ELF-1 (cell line): ENCODE measurements at regions not wholly inside any gene's neighbourhood (a gene's known extent, or its start where the extent isn't known, plus 50 kb on each side); places are given as distances from the start of the nearest gene placed in this dataset.

Experiments
- DNase-seq: peaks from one replicate; pipeline ENCODE4 v3.0.0-alpha.2; 2016; ENCODE audit warnings: low read depth, low spot score

GRCh38 chr10:104505521-104506042, 135.5 kb upstream of the SORCS3 start:
- no peak for DNase-seq

GRCh38 chr10:104509981-104510380, 131.1 kb upstream of the SORCS3 start:
- DNase-seq: no peak

GRCh38 chr10:104510644-104511043, 130.4 kb upstream of the SORCS3 start:
- no peak for DNase-seq

DNA sequence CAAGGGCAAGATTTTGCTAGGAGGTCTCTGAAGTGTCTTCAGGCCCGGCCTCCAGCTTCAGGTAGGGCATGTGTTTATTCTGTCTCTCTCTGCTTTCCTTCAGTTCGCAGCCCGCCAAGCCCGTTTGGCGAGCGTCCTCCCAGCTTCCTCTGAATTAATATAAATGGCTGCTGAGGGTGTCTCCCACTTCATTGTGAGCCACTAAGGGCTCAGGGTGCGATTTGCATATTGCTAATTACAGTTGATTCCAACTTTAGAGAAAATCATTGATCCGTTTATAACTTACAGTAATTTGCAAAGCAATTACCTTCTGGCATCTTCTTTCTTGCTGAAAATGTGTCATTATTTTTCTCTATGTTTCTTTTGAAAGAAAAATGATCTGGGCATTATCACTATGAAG, 128.3 kb upstream of the SORCS3 start:
- peak; percentile 21 for DNase-seq

DNA sequence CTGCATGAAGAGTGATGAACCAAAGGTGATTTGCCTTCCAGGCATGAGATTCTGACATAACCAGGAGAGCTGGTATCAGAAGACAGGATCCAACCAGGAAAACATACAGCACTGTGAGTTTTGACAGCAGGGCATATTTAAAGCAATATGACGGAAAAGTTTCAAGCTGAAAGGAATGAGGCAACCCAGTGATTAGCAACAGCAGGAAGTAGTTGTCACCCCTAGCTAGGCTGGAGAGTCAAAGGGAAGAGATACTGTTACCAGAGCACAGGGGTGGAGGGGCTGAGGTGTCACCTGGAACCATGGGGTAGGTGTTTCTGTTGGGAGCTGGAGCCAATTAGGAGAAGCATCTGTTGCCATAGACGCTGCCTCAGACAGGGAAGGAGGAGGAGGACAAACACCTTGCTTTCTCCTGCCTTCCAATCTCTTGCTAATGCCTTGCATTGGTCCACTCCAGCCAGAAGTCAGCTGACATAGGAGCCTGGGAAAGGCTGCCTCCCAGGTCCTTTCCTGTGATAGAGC, 125.4 kb upstream of the SORCS3 start:
- DNase-seq: no peak

GRCh38 chr10:104516986-104517385, 124.1 kb upstream of the SORCS3 start:
- no peak for DNase-seq

DNA sequence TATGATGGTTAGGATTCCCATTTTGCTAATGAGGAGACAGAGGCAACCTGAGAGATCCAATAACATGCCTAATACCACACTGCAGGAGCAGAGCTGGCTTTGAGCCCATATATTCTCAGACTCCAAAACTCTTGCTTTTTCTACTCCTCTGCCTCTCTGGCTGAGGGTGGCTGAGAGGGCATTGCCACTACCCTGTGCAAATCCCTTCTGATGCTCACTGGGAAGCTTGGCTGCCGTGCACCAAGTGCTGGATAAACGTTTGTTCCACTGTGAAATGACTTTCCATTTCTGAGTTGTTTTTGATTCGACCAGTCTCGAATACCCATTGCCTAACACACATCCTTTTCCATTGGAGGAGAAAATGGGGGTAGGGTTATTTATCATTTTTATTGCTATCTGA, 123.1 kb upstream of the SORCS3 start:
- DNase-seq: no peak

- DNase-seq: no peak
These were observed 122.2 kb upstream of the SORCS3 start for GRCh38 chr10:104518891-104519290.

DNA sequence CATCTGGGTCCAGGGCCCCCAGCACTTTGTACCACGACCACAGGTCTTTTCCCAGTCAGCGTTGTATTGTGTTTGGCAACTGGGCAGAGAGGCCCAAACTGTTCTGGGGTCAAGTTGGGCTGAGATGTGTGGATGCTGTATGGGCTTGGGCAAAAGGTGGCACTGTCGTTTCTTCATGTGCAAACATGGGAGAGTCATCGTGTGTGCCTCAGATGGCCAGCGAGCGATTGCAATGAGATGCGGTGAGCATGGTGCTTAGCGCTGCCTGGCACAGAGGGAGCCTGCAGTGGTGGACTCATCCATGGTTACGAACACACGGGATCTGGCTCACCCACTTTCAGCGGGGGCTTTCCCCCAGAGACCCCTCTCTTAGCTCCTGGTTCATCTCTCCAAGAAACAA, 120.4 kb upstream of the SORCS3 start:
- no peak for DNase-seq

DNA sequence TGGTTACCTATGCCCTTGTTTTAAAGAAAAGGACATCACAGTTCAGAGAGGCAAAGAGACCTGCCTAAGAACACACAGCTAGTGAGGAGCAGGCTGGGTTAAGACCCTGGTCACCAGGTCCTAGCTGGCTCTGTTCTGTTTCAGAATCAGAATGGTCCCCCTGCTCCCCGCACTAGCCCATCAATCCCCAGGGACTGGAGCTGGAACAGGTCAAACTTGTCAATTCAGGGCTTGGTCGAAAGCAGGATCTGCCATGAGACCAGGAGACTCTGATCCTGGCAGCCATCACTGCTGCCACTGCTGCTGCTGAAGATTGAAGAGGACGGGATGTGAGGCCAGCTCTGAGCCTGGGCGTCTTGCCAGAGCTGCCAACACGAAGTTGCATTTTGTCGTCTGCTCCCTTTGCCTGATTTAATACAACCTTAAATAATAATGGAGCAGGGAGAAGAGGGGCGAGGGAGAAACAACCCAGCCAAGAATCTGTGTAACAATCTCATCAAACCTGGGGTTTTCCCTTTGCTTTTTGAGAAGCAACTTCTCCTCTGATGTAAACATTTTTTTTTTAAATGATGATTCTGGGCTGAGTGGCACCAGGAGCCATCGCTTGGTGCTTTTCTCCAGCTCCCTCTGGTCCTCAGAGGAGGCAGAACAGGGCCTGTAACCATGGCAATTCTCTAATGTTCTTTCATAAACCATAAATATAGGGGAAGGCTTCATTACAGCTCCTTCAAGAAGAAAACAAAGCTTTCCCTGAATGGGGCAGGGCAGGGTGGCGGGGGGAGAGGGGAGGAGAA, 119.0 kb upstream of the SORCS3 start:
- no peak for DNase-seq

GRCh38 chr10:104526188-104526587, 114.9 kb upstream of the SORCS3 start:
- DNase-seq: no peak

- no peak for DNase-seq
These were observed 114.1 kb upstream of the SORCS3 start for GRCh38 chr10:104527013-104527412.

DNA sequence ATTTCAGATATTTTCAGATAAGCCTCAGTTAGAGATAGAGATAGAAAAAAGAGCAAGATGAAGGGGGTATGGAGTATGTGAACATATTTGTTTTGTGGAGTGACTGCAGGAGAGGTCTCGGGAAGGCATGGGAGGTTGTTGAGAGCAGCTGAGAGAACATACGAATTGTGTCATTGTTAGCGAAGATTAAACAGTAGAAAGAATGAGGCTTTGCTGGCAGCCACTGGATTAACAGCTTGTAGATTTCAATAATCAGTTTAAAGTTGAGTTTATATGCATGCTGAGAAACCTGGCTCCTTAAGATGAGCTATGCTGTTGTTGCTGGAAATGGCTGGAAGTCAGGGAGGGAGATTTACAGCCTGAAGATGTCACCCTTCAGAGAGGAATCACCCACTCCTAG, 100.9 kb upstream of the SORCS3 start:
- no peak for DNase-seq

GRCh38 chr10:104541820-104542219, 99.3 kb upstream of the SORCS3 start:
- DNase-seq: no peak

GRCh38 chr10:104546336-104546735, 94.8 kb upstream of the SORCS3 start:
- no peak for DNase-seq

- no peak for DNase-seq
These were observed 94.3 kb upstream of the SORCS3 start for GRCh38 chr10:104546756-104547155.

- no peak for DNase-seq
These were observed 93.0 kb upstream of the SORCS3 start for GRCh38 chr10:104548090-104548489.

DNA sequence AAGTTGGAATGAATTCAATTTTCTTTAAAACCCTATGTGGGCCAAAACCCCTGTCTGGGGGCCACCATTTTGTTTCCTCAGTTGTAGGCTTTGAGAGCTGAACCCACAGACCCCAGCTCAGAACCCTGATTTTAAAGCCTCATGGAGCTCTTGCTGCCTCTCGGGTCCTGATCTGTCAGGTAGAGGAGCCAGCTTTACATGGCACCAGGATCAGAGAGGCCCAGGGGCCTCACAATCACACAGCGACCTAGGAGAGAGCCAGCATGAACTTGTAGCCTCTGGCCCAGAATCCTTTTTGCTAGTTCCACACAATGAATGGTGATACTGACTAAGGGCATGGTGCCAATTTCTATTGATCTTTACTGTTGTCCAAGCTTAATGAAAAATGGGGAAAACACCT, 84.3 kb upstream of the SORCS3 start:
- DNase-seq: no peak

GRCh38 chr10:104557966-104558365, 83.1 kb upstream of the SORCS3 start:
- DNase-seq: no peak

DNA sequence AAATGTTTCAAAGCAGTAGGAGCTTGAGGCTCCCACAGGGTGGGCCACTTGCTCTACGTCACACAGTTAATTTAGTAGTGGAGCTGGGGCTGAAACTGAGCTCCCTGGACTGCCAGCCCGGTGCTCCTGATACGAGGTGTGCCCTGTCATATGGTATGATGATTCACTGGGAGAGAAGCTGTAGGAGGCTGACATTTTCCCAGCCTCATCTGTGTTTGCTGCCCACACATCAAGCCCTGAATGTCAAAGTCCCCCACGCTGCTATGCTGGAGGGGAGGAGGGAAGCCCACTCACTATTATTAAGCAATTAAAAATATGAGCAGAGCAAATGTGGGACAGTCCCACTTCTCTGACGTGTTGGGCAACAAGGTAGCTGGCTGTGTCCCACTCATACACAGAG, 81.2 kb upstream of the SORCS3 start:
- DNase-seq: no peak

- no peak for DNase-seq
These were observed 78.0 kb upstream of the SORCS3 start for GRCh38 chr10:104563051-104563450.

DNA sequence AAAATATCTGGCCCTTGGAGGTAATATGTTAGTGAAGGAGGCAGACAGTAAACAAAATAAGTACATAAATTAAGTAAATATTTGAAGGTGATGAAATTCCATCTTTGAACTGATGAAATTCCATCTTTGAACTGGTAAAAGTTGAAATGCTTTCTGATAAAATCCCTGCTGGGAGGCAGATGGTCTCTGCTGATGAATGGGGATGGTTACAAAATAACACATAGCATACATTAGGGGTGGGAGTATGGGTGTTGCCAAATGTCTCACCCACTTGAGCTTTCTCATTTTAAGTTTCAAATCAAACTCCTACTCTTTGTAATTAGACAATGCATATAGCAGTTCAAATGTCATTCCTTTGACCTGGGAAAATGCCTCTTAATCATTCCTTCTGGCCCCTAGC, 77.5 kb upstream of the SORCS3 start:
- DNase-seq: no peak

DNA sequence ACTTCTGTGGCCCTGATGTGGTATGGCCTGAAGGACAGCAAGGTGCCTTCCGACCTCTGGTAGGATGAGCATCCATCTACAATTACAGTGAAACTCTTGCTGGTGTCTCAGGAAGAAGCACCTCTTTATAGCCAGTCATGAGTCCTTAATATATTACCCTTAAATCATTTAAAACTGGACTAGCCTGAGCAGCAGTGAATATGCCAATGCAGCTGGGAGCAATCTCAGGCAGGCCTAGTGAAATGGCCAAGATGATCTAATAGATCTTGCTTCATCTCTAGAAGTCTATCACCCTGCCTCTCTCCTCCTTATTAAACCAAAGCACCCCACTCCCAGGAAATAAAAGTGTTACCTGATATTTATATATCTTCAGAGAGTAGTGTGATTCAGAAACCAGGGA, 66.7 kb upstream of the SORCS3 start:
- no peak for DNase-seq
